ENCODE measurements at regions not wholly inside any gene's neighbourhood (a gene's known extent, or its start where the extent isn't known, plus 50 kb on each side); places are given as distances from the start of the nearest gene placed in this dataset.

GRCh38 chr1:47655521-47656300 is 217.9 kb downstream of the FOXD2 start:
- TF ChIP-seq POLR2AphosphoS5 (IDR thresholded peaks at IDR 0.05) (no peak), CTCF (IDR thresholded peaks at IDR 0.05) (no peak), POLR2A (IDR thresholded peaks at IDR 0.05) (no peak)

Measured in gastroesophageal sphincter (tissue), 3 donors.